Urinary bladder (tissue), 3 donors: ENCODE measurements at regions not wholly inside any gene's neighbourhood (a gene's known extent, or its start where the extent isn't known, plus 50 kb on each side); places are given as distances from the start of the nearest gene placed in this dataset.

ENCODE experiments used
- DNase-seq: peaks from one replicate; pipeline ENCODE4 v3.0.0-alpha.2; 2015; ENCODE audit errors: extremely low spot score
- H3K27ac ChIP-seq: one replicate; pipeline ENCODE4 v1.5.1; 2013; ENCODE audit warnings: low read depth, mild to moderate bottlenecking, moderate library complexity
- H3K36me3 ChIP-seq: one replicate; pipeline ENCODE4 v1.6.1; 2013; ENCODE audit warnings: mild to moderate bottlenecking, moderate library complexity; ENCODE audit not compliant: insufficient read depth
- H3K4me1 ChIP-seq: one replicate; pipeline ENCODE4 v1.6.1; 2013; ENCODE audit warnings: mild to moderate bottlenecking, moderate library complexity; ENCODE audit not compliant: insufficient read depth
- H3K4me3 ChIP-seq: one replicate; pipeline ENCODE4 v1.5.1; 2013; ENCODE audit warnings: low read depth, low read length
- WGBS: extraction: QIAGEN DNeasy Blood & Tissue Kit; methylation state at CpG from one replicate; pipeline ENCODE4 v1.1.7; 2013; 5-methylcytosine and 5-hydroxymethylcytosine counted together
- donor health status: healthy with polysubstance abuse.
- donor health status: healthy.

GRCh38 chr6:12595161-12595811, 121.3 kb upstream of the PHACTR1 start:
- DNase-seq = no peak
- Histone ChIP-seq H3K4me1 (no peaks in the 10 kb centered on the region), H3K4me3 (no peak overlapping the region), H3K36me3 (no peaks in the 10 kb centered on the region), H3K27ac (no peak overlapping the region)
- 66% methylated on average over 9 of the region's 9 CpGs for WGBS

- no peak for DNase-seq
- WGBS = 90% methylated on average over 2 of the region's 2 CpGs
- Histone ChIP-seq H3K27ac (no peak overlapping the region), H3K4me3 (no peak overlapping the region), H3K36me3 (no peaks in the 10 kb centered on the region), H3K4me1 (no peaks in the 10 kb centered on the region)
Observed at GRCh38 chr6:12596731-12597130, 119.8 kb upstream of the PHACTR1 start.

GRCh38 chr6:12598919-12599318, 117.6 kb upstream of the PHACTR1 start:
- 72% methylated on average over 2 of the region's 2 CpGs for WGBS
- H3K27ac ChIP-seq = no peak overlapping the region
- H3K4me3 ChIP-seq = no peak overlapping the region
- H3K36me3 ChIP-seq = no peaks in the 10 kb centered on the region
- no peak for DNase-seq
- no peaks in the 10 kb centered on the region for H3K4me1 ChIP-seq

- Histone ChIP-seq H3K4me1 (no peaks in the 10 kb centered on the region), H3K27ac (no peak overlapping the region), H3K4me3 (no peak overlapping the region), H3K36me3 (no peaks in the 10 kb centered on the region)
- WGBS = 48% methylated on average over 3 of the region's 3 CpGs
- no peak for DNase-seq
Observed at GRCh38 chr6:12601881-12602280, 114.7 kb upstream of the PHACTR1 start.

- Histone ChIP-seq H3K27ac (no peak overlapping the region), H3K36me3 (no peaks in the 10 kb centered on the region), H3K4me1 (no peaks in the 10 kb centered on the region), H3K4me3 (no peak overlapping the region)
- DNase-seq = no peak
- WGBS = 74% methylated on average over 3 of the region's 3 CpGs
Observed at GRCh38 chr6:12602342-12602741, 114.2 kb upstream of the PHACTR1 start.

GRCh38 chr6:12602951-12603672, 113.5 kb upstream of the PHACTR1 start:
- H3K36me3 ChIP-seq = no peaks in the 10 kb centered on the region
- DNase-seq = no peak
- no peak overlapping the region for H3K4me3 ChIP-seq
- no peak overlapping the region for H3K27ac ChIP-seq
- no peaks in the 10 kb centered on the region for H3K4me1 ChIP-seq
- WGBS = 69% methylated on average over 6 of the region's 6 CpGs

GRCh38 chr6:12603673-12604049, 112.9 kb upstream of the PHACTR1 start:
- Histone ChIP-seq H3K27ac (no peak overlapping the region), H3K4me1 (no peaks in the 10 kb centered on the region), H3K36me3 (no peaks in the 10 kb centered on the region), H3K4me3 (no peak overlapping the region)
- no peak for DNase-seq
- WGBS = 74% methylated on average over 3 of the region's 3 CpGs

GRCh38 chr6:12605888-12606345, 110.7 kb upstream of the PHACTR1 start:
- no peak overlapping the region for H3K27ac ChIP-seq
- no peak for DNase-seq
- H3K4me1 ChIP-seq = no peaks in the 10 kb centered on the region
- H3K36me3 ChIP-seq = no peaks in the 10 kb centered on the region
- WGBS = 53% methylated on average over 7 of the region's 7 CpGs
- H3K4me3 ChIP-seq = no peak overlapping the region

- no peak for DNase-seq
- Histone ChIP-seq H3K27ac (no peak overlapping the region), H3K36me3 (no peaks in the 10 kb centered on the region), H3K4me1 (no peaks in the 10 kb centered on the region), H3K4me3 (no peak overlapping the region)
- 81% methylated on average over 6 of the region's 6 CpGs for WGBS
Observed at GRCh38 chr6:12606616-12607015, 110.0 kb upstream of the PHACTR1 start.

GRCh38 chr6:12608016-12608860, 108.3 kb upstream of the PHACTR1 start:
- H3K4me3 ChIP-seq = no peak overlapping the region
- H3K4me1 ChIP-seq = no peaks in the 10 kb centered on the region
- no peaks in the 10 kb centered on the region for H3K36me3 ChIP-seq
- no peak for DNase-seq
- WGBS = 57% methylated on average over 8 of the region's 8 CpGs
- no peak overlapping the region for H3K27ac ChIP-seq

- Histone ChIP-seq H3K36me3 (no peaks in the 10 kb centered on the region), H3K4me3 (no peak overlapping the region), H3K4me1 (no peaks in the 10 kb centered on the region), H3K27ac (no peak overlapping the region)
- 81% methylated on average over 3 of the region's 3 CpGs for WGBS
- DNase-seq = no peak
Observed at GRCh38 chr6:12608874-12609273, 107.7 kb upstream of the PHACTR1 start.

- H3K4me3 ChIP-seq = no peak overlapping the region
- H3K27ac ChIP-seq = no peak overlapping the region
- no peak for DNase-seq
- no peaks in the 10 kb centered on the region for H3K36me3 ChIP-seq
- no peaks in the 10 kb centered on the region for H3K4me1 ChIP-seq
- 51% methylated on average over 3 of the region's 3 CpGs for whole genome bisulfite sequencing
Observed at GRCh38 chr6:12609751-12610150, 106.8 kb upstream of the PHACTR1 start.

GRCh38 chr6:12610862-12611261, 105.7 kb upstream of the PHACTR1 start:
- Histone ChIP-seq H3K4me3 (no peak overlapping the region), H3K4me1 (no peaks in the 10 kb centered on the region), H3K36me3 (no peaks in the 10 kb centered on the region), H3K27ac (no peak overlapping the region)
- WGBS = 48% methylated on average over 5 of the region's 5 CpGs
- no peak for DNase-seq

- no peak for DNase-seq
- no peak overlapping the region for H3K4me3 ChIP-seq
- WGBS = 63% methylated on average over 8 of the region's 8 CpGs
- H3K27ac ChIP-seq = no peak overlapping the region
- no peaks in the 10 kb centered on the region for H3K4me1 ChIP-seq
- H3K36me3 ChIP-seq = no peaks in the 10 kb centered on the region
Observed at GRCh38 chr6:12613811-12614210, 102.8 kb upstream of the PHACTR1 start.
